Hematopoietic multipotent progenitor cell (in vitro differentiated cells): ENCODE measurements at regions not wholly inside any gene's neighbourhood (a gene's known extent, or its start where the extent isn't known, plus 50 kb on each side); places are given as distances from the start of the nearest gene placed in this dataset.

Experiments used
- DNase-seq, 3 donors: peaks; one replicate each; pipeline ENCODE4 v3.0.0-alpha.2; 2011 to 2015; ENCODE audit warnings: low read depth in 2 of 3, low spot score in 2 of 3

- DNase-seq, result no peak
Observed at GRCh38 chr20:12617076-12617475, 391.7 kb upstream of the SPTLC3 start.

DNA sequence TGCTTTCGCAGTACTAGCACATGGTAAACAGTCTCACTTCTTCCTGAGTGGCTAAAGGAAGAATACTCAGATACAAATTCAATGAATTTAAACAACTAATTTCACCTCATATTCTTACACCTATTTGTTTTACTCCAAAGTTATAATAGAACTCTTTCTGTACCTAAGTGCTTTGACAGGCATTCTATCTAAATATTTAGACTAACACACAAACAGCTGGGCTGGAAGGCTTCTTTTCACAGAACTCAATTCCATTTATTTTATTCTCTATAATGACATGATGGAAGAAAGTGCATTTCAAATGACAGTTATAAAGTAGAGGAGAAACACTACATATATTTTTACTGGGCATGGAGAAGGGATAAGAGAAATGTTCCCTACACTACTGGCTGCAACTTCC is 384.9 kb upstream of the SPTLC3 start:
- no peak for DNase-seq

DNA sequence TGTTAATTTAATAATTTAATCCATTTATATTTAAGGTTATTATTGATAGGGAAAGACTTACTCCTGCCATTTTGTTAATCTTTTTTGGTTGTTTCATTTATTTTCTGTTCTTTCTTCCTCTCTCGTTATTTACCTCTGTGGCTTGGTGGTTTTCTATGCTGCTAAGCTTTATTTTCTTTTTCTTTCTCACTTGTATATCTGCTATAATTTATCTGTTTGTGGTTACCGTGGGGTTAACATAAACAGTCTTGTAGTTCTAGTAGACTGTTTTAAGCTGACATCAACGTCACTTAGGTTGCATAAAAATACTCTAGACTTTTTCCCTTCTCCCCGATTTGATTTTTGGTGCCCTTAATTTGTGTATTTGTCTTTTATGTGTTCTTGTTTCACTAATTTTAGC is 381.3 kb upstream of the SPTLC3 start:
- DNase-seq, result no peak

DNA sequence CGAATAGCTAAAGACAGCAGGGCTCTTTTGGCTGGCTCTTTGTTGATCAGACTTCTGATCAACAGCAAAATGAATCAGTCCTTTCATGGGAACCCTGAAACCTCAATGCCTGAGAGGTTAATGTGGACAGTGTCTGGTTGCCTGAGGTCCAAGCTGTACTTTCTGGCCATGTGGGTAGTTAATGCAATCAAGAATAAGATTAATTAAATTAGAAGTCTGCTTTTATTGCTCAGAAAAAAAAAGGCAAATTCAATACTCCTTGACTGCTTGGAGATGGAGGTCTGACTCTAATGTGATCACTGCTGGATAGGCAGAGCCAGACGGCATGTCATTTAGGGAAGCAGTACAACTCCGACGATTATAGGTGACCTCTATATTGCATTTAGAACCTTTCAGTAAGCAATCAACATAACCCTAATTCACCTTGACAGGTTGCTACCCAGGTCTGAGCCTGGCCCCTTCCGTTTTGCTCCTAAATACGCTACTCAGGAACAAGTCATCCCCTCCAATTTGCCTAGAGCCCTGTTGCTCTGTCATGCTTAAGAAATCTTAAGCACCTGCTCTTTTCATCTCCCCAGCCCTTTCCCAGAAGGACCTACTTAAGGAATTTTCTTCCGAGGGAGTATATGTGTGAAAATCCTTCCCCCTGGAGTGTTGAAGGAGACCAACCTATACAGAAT is 370.0 kb upstream of the SPTLC3 start:
- DNase-seq, result no peak

DNA sequence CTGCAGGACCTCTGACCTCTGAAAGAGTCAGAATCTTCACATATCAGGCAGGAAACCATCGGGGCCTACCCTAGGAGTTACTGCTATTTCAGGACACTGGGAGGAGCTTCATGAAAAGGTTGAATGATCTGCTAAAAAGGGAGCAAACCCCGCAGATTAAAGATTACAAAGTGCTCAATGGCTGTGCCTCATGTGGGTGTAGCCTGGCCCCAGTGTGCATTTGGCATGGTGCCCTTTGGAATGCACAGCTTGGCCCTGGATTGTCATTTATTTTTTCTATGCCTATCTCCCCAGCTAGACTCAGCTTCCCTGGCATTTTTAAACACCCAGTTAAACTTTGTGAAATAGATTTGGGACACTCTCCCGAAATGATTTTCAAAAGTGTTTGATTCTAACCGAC is 368.5 kb upstream of the SPTLC3 start:
- no peak for DNase-seq

DNA sequence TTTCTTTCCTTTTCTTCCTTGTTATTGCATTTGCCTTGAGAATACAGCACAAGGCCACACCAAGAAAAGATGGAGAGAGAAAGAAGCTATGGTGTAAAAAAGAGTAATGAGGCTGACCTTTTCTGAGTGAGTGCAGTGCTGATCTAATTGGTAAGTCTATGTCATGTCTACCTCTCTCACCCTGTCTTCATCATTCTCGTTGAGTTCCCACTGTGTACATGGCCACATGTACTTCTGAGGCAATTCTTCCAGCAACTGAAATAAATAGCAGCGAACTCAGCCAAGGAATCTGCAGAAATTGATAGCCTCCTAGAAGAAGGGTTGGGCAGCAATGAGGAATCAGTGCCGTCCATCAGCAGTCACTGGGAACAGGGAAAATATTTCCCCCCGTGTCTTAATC is 367.2 kb upstream of the SPTLC3 start:
- no peak for DNase-seq

DNA sequence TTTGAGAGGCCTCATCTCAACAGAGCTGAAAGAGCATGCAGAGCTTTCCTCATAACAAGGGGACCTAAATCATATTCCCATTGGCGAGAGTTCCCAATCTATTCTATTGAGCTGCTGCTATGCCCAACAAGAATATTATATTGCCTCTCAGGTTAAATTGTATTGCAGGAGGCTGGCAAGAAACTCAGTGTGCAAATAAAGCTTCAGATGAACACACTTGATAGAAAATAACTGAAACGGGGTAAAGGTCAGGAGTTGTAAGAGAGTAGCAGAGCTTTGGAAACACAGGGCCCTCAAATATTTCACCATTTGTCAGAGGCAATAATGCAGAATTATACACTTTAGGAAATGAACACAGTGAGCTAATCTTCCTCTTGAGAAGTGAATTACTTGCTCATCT is 364.3 kb upstream of the SPTLC3 start:
- no peak for DNase-seq

GRCh38 chr20:12649234-12649633 is 359.5 kb upstream of the SPTLC3 start:
- no peak for DNase-seq

DNA sequence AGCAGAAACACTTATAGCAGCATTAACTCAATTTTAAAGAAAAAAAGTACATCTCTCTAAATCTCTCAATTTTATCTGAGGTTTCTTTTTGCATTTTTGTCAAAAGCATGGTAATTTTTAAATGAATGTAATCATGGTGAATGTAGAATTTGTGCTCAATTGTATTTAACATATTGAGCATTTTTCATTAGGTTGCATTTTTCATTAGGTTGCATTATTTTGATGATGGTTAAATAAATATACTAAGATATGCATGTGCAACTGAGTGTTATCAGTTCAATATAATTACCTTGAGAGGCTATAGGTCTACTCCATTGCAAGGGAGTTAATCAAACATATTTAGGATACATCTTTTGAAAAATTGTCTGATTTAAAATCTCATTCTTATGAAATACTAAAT is 355.1 kb upstream of the SPTLC3 start:
- no peak for DNase-seq

- DNase-seq, result no peak
Observed at GRCh38 chr20:12659942-12660341, 348.8 kb upstream of the SPTLC3 start.

DNA sequence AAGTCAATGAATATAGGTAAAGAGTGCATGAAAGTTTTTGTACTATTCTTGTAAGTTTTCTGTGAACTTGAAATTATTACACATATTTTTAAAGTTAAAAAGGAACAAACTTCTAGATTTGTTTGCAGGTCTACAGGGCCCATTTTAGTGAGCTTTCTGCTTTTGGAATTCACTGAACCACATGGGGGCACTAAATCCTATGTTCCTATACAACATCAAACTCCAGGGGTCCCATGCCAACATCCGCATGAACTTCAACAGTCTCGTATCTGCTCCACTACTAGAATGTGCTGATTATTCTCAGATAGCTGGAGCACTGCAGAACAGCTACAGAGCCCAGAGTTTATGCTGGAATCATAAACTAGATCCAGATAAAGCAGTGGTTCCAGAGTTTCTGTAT is 347.9 kb upstream of the SPTLC3 start:
- DNase-seq, result no peak

- no peak for DNase-seq
Observed at GRCh38 chr20:12670301-12670700, 338.5 kb upstream of the SPTLC3 start.

DNA sequence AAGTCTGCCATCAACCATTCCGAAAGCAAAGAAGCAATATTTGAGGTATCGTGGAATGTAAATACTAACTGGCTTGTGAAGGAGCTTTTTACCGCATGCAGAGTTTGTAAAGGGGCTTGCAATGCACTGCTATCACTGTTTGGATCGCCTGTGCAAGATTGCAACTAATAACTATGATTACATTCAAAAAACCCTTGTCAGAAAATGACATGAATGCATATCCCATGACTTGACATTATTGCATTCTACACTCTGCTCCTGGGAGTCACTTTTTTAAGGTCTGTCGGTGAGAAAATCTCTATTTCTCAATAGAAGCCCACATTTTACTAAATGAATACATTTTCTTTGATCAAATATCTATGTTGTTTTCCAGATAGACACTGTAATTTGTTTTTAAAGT is 335.4 kb upstream of the SPTLC3 start:
- no peak for DNase-seq

- DNase-seq, result no peak
Observed at GRCh38 chr20:12677925-12678324, 330.8 kb upstream of the SPTLC3 start.

DNA sequence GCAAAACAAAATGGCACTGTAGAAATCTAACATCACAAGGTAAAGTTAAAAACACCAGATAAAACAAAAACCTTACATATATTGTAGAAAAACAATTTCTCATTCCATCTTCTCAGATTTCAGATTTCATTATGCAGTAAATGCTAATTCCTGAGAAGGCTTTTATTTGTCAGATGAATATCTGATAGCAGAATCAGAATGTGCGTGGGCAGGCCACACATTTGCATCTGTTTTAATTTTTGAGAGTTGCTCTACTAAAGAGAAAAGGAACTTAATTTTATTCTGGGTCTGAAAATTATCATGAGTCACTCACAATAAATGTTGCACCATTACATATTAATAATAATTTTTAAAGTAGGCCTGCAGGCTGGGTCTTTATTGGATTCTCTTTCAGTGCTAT is 329.3 kb upstream of the SPTLC3 start:
- DNase-seq, result no peak

DNA sequence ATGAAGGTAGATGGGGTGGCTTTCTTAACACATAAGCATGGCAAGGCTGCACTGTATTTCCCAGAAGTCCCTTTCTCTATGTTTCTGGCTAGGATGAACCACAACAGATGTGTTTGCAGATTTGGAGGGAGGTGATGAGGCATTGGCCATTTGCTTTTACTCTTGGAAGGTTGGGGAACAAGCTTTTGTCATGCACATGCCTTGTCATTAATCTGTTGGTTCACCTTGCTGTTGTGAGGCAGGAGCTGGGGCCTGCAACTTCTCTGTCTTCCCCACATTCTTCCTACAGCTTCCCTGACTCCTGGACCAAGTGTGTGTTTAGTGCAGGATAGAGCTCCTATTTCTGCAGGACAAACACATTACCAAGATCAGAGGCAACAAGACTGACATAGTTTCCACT is 326.2 kb upstream of the SPTLC3 start:
- no peak for DNase-seq

GRCh38 chr20:12687476-12687875 is 321.3 kb upstream of the SPTLC3 start:
- DNase-seq, result no peak

DNA sequence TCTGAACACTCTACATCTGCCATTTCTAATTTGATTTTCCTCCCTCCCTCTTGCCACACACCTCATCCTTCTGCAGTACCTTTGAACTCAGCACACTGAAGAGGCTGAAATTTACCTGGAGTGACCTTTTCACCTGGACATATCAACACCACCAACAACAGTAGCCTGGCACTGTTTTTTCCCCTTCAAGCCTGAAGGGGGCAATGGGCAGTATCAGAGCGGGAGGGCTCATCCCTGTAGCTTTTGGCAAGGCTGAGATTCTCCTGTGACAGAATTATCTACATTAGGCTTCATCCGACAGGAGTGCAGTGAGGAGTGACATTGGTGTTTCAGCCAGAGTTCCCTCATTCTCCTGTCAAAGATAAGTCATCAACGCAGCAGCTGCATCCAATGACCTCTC is 312.8 kb upstream of the SPTLC3 start:
- no peak for DNase-seq

DNA sequence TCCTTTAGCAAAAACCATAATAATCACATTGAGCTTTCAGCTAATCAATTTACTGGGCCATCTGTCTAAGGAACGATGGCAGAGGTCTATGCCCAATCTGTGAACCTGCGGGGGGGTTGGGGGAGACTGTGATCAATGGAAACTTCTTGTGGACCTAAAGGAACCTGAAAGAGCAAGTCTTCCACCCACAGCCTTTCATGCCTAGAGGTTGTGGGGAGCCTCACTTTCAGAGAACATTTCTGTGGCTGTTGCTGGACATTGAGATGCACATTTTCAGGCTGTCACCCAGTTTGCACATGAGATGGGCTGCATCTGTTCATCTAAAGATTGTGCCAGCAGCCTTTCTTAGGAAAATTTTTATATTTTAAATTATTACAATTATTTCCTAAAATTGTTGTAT is 310.0 kb upstream of the SPTLC3 start:
- DNase-seq, result no peak

DNA sequence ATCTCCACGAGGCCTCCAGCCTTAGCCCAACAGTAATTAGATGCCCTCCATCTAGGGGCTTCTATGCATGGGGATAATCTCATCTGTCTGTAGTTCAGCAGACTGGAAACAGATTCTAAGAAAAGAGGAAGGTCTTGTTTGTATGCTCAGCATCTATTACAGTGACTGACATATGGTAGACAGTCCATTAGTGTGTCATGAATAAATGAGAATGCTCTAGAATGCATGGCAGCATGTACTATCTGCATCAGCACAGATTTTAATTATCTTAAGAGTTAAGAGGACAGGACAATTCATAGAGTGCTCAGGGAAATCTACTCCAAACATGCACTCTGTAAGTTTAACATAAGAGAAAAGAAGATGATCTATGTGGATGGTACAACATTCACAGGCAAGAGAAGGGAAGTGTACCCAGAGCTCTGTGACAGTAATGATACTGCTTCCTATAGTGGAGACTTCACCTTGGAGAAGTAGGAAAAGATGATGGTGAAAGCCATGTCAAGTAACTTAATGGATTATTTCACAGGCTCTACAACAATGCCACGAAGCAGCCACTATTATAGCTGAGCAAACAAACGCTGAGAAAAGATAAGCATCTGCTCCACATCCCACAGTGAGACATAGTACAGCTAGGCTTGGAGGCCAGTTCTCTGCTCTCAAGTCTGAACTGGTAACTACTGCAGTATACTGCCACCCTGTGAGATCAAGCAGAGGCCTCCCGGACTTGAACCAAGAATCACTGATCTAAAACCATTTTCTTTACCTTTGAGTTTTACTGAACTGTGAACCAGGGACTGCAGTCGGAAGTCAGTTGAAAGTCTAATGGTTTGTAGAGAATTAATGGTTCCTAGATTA is 309.2 kb upstream of the SPTLC3 start:
- no peak for DNase-seq

DNA sequence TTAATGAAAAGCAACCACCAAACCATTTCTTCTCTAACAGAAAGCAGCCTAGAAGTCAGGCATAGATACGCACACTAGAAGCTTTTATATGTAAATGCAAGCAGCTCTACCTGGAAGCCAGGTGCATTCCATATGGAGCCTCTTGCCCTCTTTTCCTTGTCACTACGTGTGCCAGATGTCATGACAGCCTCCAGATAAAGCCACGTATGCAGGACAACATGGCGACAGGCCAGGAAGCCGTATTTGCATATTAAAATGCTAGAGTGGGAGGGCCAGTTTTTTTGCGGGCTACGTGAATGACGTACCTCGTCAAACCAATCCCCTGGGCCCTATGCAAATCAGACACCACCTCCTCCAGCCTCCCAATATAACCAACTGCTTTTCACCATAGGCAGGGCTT is 308.1 kb upstream of the SPTLC3 start:
- DNase-seq, result no peak

GRCh38 chr20:12702312-12702711 is 306.5 kb upstream of the SPTLC3 start:
- no peak for DNase-seq
